ENCODE measurements at regions not wholly inside any gene's neighbourhood (a gene's known extent, or its start where the extent isn't known, plus 50 kb on each side); places are given as distances from the start of the nearest gene placed in this dataset.

- no peak for TF ChIP-seq CTCF (IDR thresholded peaks at IDR 0.05; ENCODE audit: low read depth, low read length)
- Histone ChIP-seq H3K4me3 (ENCODE audit: low read depth, low read length) (peak overlapping the region; percentile 55), H3K36me3 (peaks cover 3% of the 10 kb centered on the region; the same call in 1 of the 2 replicates), H3K27me3 (ENCODE audit: insufficient read depth, low read depth, severe bottlenecking) (no peaks in the 10 kb centered on the region), H3K9me3 (ENCODE audit: severe bottlenecking) (no peaks in the 10 kb centered on the region), H3K27ac (peak overlapping the region; percentile 95)
- peak; percentile 50 for DNase-seq
Measured at GRCh38 chr6:40340957-40341356, 246.2 kb downstream of the LRFN2 start.

GRCh38 chr6:40340196-40340595, 247.0 kb downstream of the LRFN2 start:
- DNase-seq: peak; percentile 98
- H3K27ac ChIP-seq: peak overlapping the region; percentile 95
- no peaks in the 10 kb centered on the region for H3K9me3 ChIP-seq (ENCODE audit: severe bottlenecking)
- peak overlapping the region; percentile 55 for H3K4me3 ChIP-seq (ENCODE audit: low read depth, low read length)
- TF ChIP-seq CTCF (IDR thresholded peaks at IDR 0.05; ENCODE audit: low read depth, low read length): no peak
- no peaks in the 10 kb centered on the region for H3K27me3 ChIP-seq (ENCODE audit: insufficient read depth, low read depth, severe bottlenecking)
- H3K36me3 ChIP-seq: peaks cover 3% of the 10 kb centered on the region; the same call in 1 of the 2 replicates

- Histone ChIP-seq H3K36me3 (no peaks in the 10 kb centered on the region), H3K27me3 (ENCODE audit: insufficient read depth, low read depth, severe bottlenecking) (no peaks in the 10 kb centered on the region), H3K9me3 (ENCODE audit: severe bottlenecking) (no peaks in the 10 kb centered on the region), H3K27ac (peak overlapping the region; percentile 95), H3K4me3 (ENCODE audit: low read depth, low read length) (no peak overlapping the region)
- no peak for TF ChIP-seq CTCF (IDR thresholded peaks at IDR 0.05; ENCODE audit: low read depth, low read length)
- peak; percentile 61 for DNase-seq
Measured at GRCh38 chr6:40338306-40338705, 248.9 kb downstream of the LRFN2 start.

- no peak for TF ChIP-seq CTCF (IDR thresholded peaks at IDR 0.05; ENCODE audit: low read depth, low read length)
- DNase-seq: peak; percentile 94
- H3K27me3 ChIP-seq (ENCODE audit: insufficient read depth, low read depth, severe bottlenecking): no peaks in the 10 kb centered on the region
- H3K27ac ChIP-seq: peak overlapping the region; percentile 95
- no peaks in the 10 kb centered on the region for H3K36me3 ChIP-seq
- no peak overlapping the region for H3K4me3 ChIP-seq (ENCODE audit: low read depth, low read length)
- H3K9me3 ChIP-seq (ENCODE audit: severe bottlenecking): no peaks in the 10 kb centered on the region
Measured at GRCh38 chr6:40336940-40337760, 250.0 kb downstream of the LRFN2 start.

GRCh38 chr6:40336296-40336695, 250.9 kb downstream of the LRFN2 start:
- DNase-seq: no peak
- H3K27ac ChIP-seq: peak overlapping the region; percentile 95
- H3K36me3 ChIP-seq: no peaks in the 10 kb centered on the region
- TF ChIP-seq CTCF (IDR thresholded peaks at IDR 0.05; ENCODE audit: low read depth, low read length): no peak
- H3K4me3 ChIP-seq (ENCODE audit: low read depth, low read length): no peak overlapping the region
- no peaks in the 10 kb centered on the region for H3K27me3 ChIP-seq (ENCODE audit: insufficient read depth, low read depth, severe bottlenecking)
- no peaks in the 10 kb centered on the region for H3K9me3 ChIP-seq (ENCODE audit: severe bottlenecking)
